Body of pancreas (tissue), 4 donors: ENCODE measurements at regions not wholly inside any gene's neighbourhood (a gene's known extent, or its start where the extent isn't known, plus 50 kb on each side); places are given as distances from the start of the nearest gene placed in this dataset.

Experiments used
- POLR2A ChIP-seq, 3 donors: fragments of 450-650 bp; IDR thresholded peaks; one replicate each; pipeline ENCODE4 v1.6.1; 2016; ENCODE audit warnings: antibody characterized with exemption in 3 of 3, mild to moderate bottlenecking in 2 of 3
- TF ChIP-seq, protein P1 (sequence below), 7 experiments: fragments of 450-650 bp in 4 of 7; fragments of 200-600 bp in 3 of 7; sonication (generic) in 3 of 7; IDR thresholded peaks; one replicate each; pipeline ENCODE4 v1.5.1; 2016 to 2019; ENCODE audit warnings: antibody characterized with exemption in 7 of 7

DNA sequence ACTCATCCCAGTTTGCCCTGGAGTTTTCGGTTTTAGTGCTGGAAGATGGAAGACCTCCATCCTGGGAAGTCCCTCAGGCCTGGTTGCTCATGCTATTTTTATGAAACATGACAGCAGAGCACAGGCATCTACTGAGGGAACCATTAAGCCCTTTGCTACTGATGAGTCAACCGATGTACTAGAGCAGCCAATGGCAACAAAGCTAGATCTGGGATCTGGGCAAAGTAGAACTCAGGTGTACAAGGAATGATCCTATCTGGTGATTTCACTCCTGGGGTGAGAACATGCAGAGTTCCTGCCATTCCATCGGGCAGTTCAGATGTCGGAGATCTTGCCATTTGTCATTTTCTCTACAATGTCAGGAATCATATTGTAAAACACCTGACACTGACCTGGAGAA, 166.2 kb upstream of the NSMCE3 start:
- TF ChIP-seq, protein P1, sequence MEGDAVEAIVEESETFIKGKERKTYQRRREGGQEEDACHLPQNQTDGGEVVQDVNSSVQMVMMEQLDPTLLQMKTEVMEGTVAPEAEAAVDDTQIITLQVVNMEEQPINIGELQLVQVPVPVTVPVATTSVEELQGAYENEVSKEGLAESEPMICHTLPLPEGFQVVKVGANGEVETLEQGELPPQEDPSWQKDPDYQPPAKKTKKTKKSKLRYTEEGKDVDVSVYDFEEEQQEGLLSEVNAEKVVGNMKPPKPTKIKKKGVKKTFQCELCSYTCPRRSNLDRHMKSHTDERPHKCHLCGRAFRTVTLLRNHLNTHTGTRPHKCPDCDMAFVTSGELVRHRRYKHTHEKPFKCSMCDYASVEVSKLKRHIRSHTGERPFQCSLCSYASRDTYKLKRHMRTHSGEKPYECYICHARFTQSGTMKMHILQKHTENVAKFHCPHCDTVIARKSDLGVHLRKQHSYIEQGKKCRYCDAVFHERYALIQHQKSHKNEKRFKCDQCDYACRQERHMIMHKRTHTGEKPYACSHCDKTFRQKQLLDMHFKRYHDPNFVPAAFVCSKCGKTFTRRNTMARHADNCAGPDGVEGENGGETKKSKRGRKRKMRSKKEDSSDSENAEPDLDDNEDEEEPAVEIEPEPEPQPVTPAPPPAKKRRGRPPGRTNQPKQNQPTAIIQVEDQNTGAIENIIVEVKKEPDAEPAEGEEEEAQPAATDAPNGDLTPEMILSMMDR (IDR thresholded peaks at IDR 0.05) = no peak
- TF ChIP-seq POLR2A (IDR thresholded peaks at IDR 0.05) = no peak
